Amniotic epithelial cell (primary cell): ENCODE measurements at regions not wholly inside any gene's neighbourhood (a gene's known extent, or its start where the extent isn't known, plus 50 kb on each side); places are given as distances from the start of the nearest gene placed in this dataset.
"Not testable (repeated sequence)": the region's sequence is repeated elsewhere in the genome, so short reads cannot be mapped to it uniquely, and the experiment has no call there.

Experiments
- DNase-seq: peaks from one replicate; pipeline ENCODE4 v3.0.0-alpha.2; 2010; ENCODE audit warnings: low read depth

- DNase-seq: no peak
Measured at GRCh38 chr12:56872366-56872765, 61.8 kb downstream of the SDR9C7 start.

DNA sequence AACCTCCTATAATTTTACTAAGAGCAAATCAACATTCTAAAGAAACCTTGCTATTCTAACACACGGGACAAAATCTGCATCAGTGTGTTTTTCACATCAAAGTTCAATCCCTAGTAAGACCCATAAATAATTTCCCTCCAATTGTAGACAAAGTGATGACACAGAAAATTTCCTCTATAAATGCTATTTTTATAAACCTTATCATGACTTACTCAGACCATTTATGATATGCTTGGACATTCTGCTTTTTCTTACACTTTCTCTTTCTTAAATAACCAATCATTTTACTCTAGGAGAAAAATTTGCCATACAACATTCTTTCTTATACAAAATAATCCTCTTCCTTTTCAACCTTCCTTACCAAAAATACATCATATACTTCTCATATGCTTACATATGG, 67.0 kb downstream of the SDR9C7 start:
- no peak for DNase-seq

GRCh38 chr12:56866493-56866892, 67.7 kb downstream of the SDR9C7 start:
- DNase-seq: no peak

- no peak for DNase-seq
Measured at GRCh38 chr12:56864318-56864717, 69.9 kb downstream of the SDR9C7 start.

DNA sequence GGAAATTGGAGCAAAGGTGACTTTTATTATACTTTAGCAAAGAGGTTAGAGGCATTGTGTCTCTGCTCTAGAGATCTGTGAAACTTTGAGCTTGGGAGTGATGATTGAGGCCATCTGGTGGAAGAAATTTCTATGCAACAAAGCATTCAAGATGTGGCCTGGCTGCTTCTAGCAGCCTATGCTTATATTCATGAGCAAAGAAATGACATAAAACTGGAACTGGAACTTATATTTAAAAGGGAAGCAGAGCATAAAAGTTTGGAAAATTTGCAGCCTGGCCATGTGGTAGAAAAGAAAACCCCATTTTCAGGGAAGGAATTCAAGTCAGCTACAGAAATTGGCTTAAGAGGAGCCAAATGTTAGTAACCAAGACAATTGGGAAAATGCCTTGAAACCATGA, 70.4 kb downstream of the SDR9C7 start:
- no peak for DNase-seq

DNA sequence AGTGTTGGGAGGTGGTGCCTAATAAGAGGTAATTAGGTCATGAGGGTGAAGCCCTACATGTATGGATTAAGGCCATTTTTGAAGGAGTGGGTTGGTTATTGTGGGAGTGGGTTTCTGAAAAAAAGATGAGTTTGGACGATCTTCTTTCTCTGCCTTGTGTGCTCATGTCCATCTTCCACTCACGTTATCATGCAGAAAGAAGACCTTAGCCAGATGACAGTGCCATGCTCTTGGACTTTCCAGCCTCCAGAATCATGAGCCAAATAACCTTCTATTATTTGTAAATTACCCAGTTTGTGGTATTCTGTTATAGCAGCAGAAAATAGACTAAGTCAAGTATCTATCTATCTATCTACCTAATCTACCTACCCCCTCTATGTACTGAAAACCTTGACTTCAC, 71.9 kb downstream of the SDR9C7 start:
- no peak for DNase-seq

GRCh38 chr12:56853392-56853978, 80.7 kb downstream of the SDR9C7 start:
- not testable (repeated sequence) for DNase-seq

DNA sequence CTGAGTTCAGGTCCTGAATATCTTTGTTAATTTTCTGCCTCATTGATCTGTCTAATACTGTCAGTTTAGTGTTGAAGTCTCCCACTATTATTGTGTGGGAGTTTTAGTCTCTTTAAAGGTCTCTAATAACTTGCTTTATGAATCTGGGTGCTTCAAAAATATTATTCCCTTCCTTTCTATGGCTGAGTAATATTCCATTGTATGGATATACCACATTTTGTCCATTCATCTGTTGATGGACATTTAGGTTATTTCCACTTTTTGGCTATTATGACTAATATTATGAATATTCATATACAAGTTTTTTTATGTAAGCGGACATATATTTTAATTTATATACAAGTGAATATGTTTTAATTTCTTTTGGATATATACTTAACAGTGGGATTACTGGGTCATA, 82.7 kb downstream of the SDR9C7 start:
- no peak for DNase-seq

DNA sequence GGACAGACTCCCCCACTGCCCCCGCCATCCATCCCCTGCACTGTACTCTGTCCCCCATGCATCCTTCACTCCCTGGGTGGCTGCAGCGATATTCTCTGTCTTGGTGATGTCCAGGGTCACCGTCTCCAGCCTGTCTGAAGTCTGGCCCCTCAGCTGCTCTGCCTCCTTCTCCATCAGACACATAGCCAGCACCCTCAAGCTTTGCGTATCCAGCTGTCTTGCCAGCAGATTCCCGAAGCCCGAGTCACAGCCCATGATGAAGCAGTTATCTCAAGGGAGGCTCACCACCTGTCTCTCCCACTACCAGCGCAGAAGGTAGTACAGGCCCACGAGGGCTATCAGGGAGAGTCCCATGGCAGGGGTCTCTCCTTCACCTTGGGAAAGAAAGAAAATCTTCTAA, 77.8 kb downstream of the HSD17B6 start:
- peak; percentile 61 for DNase-seq

DNA sequence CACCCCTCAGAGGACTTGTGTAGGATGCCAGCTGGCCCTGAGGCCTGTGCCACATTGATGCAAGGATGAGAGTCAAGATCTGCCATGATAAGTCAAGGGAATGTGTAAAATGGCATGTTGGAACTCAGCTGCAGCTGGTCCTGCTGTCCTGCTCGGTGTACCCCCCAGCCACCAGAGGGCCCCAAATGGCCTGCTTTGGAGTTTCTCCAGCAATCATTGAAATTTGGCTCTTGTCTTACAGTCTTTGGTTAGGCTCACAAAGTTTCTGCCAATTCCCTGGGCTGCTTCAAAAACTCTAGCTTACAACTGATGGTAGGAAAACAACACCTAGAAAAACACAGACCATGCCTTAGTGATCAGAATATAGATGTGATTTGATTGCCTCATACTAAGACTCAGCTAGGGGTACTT, 76.8 kb downstream of the HSD17B6 start:
- peak; percentile 35 for DNase-seq

- no peak for DNase-seq
Measured at GRCh38 chr12:56839489-56839848, 76.3 kb downstream of the HSD17B6 start.

GRCh38 chr12:56838621-56839488, 75.7 kb downstream of the HSD17B6 start:
- DNase-seq: peak; percentile 39
